Osteocyte (in vitro differentiated cells): ENCODE measurements at regions not wholly inside any gene's neighbourhood (a gene's known extent, or its start where the extent isn't known, plus 50 kb on each side); places are given as distances from the start of the nearest gene placed in this dataset.

ENCODE experiments used
- DNase-seq: peaks from one replicate; pipeline ENCODE4 v3.0.0; 2021; ENCODE audit warnings: mixed read lengths; ENCODE audit not compliant: unreplicated experiment; ENCODE audit errors: extremely low spot score
- H3K27ac Mint-ChIP-seq: one replicate; pipeline ENCODE4 v1.8.0; 2021; ENCODE audit warnings: mild to moderate bottlenecking, mixed read lengths; ENCODE audit not compliant: unreplicated experiment
- H3K27me3 Mint-ChIP-seq: one replicate; pipeline ENCODE4 v1.8.0; 2021; ENCODE audit warnings: mixed read lengths; ENCODE audit not compliant: unreplicated experiment
- H3K36me3 Mint-ChIP-seq: one replicate; pipeline ENCODE4 v1.8.0; 2021; ENCODE audit warnings: mixed read lengths; ENCODE audit not compliant: unreplicated experiment
- H3K4me1 Mint-ChIP-seq: one replicate; pipeline ENCODE4 v1.8.0; 2021; ENCODE audit warnings: mixed read lengths; ENCODE audit not compliant: unreplicated experiment
- H3K4me3 Mint-ChIP-seq: one replicate; pipeline ENCODE4 v1.8.0; 2021; ENCODE audit warnings: mild to moderate bottlenecking, moderate library complexity, mixed read lengths; ENCODE audit not compliant: unreplicated experiment
- H3K9me3 Mint-ChIP-seq: one replicate; pipeline ENCODE4 v1.8.0; 2021; ENCODE audit warnings: mixed read lengths; ENCODE audit not compliant: unreplicated experiment
- TF ChIP-seq, protein P1 (sequence below): fragments of 200-600 bp; sonication (generic); IDR thresholded peaks from 2 replicates; pipeline ENCODE4 v1.5.0; 2021; ENCODE audit warnings: antibody characterized with exemption, mild to moderate bottlenecking, moderate library complexity

- Mint-ChIP-seq H3K27me3 (no peaks in the 10 kb centered on the region), H3K36me3 (no peaks in the 10 kb centered on the region), H3K9me3 (peaks cover 28% of the 10 kb centered on the region), H3K4me3 (no peak overlapping the region), H3K27ac (no peak overlapping the region), H3K4me1 (no peaks in the 10 kb centered on the region)
- TF ChIP-seq, protein P1, sequence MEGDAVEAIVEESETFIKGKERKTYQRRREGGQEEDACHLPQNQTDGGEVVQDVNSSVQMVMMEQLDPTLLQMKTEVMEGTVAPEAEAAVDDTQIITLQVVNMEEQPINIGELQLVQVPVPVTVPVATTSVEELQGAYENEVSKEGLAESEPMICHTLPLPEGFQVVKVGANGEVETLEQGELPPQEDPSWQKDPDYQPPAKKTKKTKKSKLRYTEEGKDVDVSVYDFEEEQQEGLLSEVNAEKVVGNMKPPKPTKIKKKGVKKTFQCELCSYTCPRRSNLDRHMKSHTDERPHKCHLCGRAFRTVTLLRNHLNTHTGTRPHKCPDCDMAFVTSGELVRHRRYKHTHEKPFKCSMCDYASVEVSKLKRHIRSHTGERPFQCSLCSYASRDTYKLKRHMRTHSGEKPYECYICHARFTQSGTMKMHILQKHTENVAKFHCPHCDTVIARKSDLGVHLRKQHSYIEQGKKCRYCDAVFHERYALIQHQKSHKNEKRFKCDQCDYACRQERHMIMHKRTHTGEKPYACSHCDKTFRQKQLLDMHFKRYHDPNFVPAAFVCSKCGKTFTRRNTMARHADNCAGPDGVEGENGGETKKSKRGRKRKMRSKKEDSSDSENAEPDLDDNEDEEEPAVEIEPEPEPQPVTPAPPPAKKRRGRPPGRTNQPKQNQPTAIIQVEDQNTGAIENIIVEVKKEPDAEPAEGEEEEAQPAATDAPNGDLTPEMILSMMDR: no peak
- DNase-seq: no peak
Measured at GRCh38 chrX:87045352-87045751, 472.2 kb upstream of the KLHL4 start.

- Mint-ChIP-seq H3K9me3 (peaks cover 31% of the 10 kb centered on the region), H3K27ac (no peak overlapping the region), H3K4me3 (no peak overlapping the region), H3K27me3 (no peaks in the 10 kb centered on the region), H3K36me3 (no peaks in the 10 kb centered on the region), H3K4me1 (no peaks in the 10 kb centered on the region)
- no peak for DNase-seq
- TF ChIP-seq, protein P1: no peak
Measured at GRCh38 chrX:87049567-87049966, 468.0 kb upstream of the KLHL4 start.

DNA sequence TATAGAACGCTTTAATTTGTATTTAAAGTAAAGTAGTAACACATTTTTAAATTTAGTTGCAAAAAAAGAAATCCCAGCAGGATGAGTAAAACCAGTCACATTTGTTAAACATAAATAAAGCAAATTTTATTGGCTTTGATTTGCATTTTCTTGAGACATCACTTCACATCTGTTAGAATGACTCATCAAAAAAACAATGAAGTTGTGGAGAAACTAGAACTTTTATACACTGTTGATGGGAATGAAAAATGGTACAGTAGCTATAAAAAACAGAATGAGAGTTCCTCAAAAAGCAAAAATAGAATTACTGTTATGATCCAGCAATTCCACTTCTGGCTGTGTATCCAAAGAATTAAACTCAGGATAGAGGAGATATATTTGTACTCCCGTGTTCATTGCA lies 454.0 kb upstream of the KLHL4 start:
- H3K9me3 Mint-ChIP-seq: no peaks in the 10 kb centered on the region
- no peak overlapping the region for H3K4me3 Mint-ChIP-seq
- no peaks in the 10 kb centered on the region for H3K4me1 Mint-ChIP-seq
- H3K27me3 Mint-ChIP-seq: no peaks in the 10 kb centered on the region
- no peaks in the 10 kb centered on the region for H3K36me3 Mint-ChIP-seq
- no peak overlapping the region for H3K27ac Mint-ChIP-seq
- DNase-seq: no peak
- TF ChIP-seq, protein P1: no peak

DNA sequence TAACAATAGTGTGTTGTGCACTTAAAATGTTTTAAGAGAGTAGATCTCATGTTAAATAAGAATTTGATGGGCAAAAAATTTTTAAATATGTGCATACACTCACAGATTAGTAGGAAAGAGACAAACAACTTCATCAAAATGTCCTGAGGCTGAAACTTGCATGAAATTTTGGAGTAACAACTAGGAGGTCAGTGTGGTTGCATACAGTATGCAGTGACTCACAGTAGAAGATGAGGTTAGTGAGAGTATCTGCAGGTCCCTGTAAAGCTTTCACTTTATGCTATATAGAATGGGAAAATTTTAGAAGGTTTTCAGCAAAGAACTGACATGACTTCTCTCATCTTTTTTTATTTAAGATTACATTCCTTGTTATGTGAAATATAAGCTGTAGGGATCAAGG lies 453.1 kb upstream of the KLHL4 start:
- no peaks in the 10 kb centered on the region for H3K9me3 Mint-ChIP-seq
- H3K4me3 Mint-ChIP-seq: no peak overlapping the region
- H3K36me3 Mint-ChIP-seq: no peaks in the 10 kb centered on the region
- no peak for DNase-seq
- TF ChIP-seq, protein P1: no peak
- H3K27ac Mint-ChIP-seq: no peak overlapping the region
- no peaks in the 10 kb centered on the region for H3K27me3 Mint-ChIP-seq
- H3K4me1 Mint-ChIP-seq: no peaks in the 10 kb centered on the region

GRCh38 chrX:87067795-87068369 lies 449.7 kb upstream of the KLHL4 start:
- H3K27ac Mint-ChIP-seq: no peak overlapping the region

More at GRCh38 chrX:87067795-87068369, 449.7 kb upstream of the KLHL4 start:
- Mint-ChIP-seq H3K27me3 (no peaks in the 10 kb centered on the region), H3K4me1 (no peaks in the 10 kb centered on the region), H3K9me3 (no peaks in the 10 kb centered on the region), H3K36me3 (no peaks in the 10 kb centered on the region), H3K4me3 (no peak overlapping the region)
- TF ChIP-seq, protein P1: no peak
- DNase-seq: no peak
